NCI-H1436 treated with DMSO at 0.1 percent for 48 hours (cell line): ENCODE measurements at regions not wholly inside any gene's neighbourhood (a gene's known extent, or its start where the extent isn't known, plus 50 kb on each side); places are given as distances from the start of the nearest gene placed in this dataset.
"Not testable (repeated sequence)": the region's sequence is repeated elsewhere in the genome, so short reads cannot be mapped to it uniquely, and the experiment has no call there.

Experiments
- DNase-seq: peaks from one replicate; lab custom pipeline; 2025; lab: John Stamatoyannopoulos, UW

- no peak for DNase-seq
Observed at GRCh38 chr3:174336784-174337183, 522.4 kb upstream of the NAALADL2 start.

GRCh38 chr3:174337227-174337626, 521.9 kb upstream of the NAALADL2 start:
- no peak for DNase-seq

- no peak for DNase-seq
Observed at GRCh38 chr3:174340624-174341587, 518.2 kb upstream of the NAALADL2 start.

- DNase-seq: no peak
Observed at GRCh38 chr3:174342171-174342570, 517.0 kb upstream of the NAALADL2 start.

- DNase-seq: no peak
Observed at GRCh38 chr3:174342941-174343501, 516.1 kb upstream of the NAALADL2 start.

GRCh38 chr3:174346141-174346540, 513.0 kb upstream of the NAALADL2 start:
- DNase-seq: no peak

GRCh38 chr3:174346571-174346970, 512.6 kb upstream of the NAALADL2 start:
- DNase-seq: no peak

GRCh38 chr3:174347474-174348138, 511.5 kb upstream of the NAALADL2 start:
- no peak for DNase-seq

- no peak for DNase-seq
Observed at GRCh38 chr3:174352227-174352626, 506.9 kb upstream of the NAALADL2 start.

GRCh38 chr3:174355505-174355904, 503.6 kb upstream of the NAALADL2 start:
- DNase-seq: peak; percentile 30

- no peak for DNase-seq
Observed at GRCh38 chr3:174356596-174356995, 502.5 kb upstream of the NAALADL2 start.

GRCh38 chr3:174358252-174358651, 500.9 kb upstream of the NAALADL2 start:
- no peak for DNase-seq

GRCh38 chr3:174362556-174362955, 496.6 kb upstream of the NAALADL2 start:
- no peak for DNase-seq

GRCh38 chr3:174363256-174363655, 495.9 kb upstream of the NAALADL2 start:
- DNase-seq: no peak

GRCh38 chr3:174365796-174366195, 493.3 kb upstream of the NAALADL2 start:
- DNase-seq: no peak

GRCh38 chr3:174366904-174367303, 492.2 kb upstream of the NAALADL2 start:
- not testable (repeated sequence) for DNase-seq

GRCh38 chr3:174376346-174376745, 482.8 kb upstream of the NAALADL2 start:
- DNase-seq: no peak

- DNase-seq: no peak
Observed at GRCh38 chr3:174377096-174377495, 482.0 kb upstream of the NAALADL2 start.

GRCh38 chr3:174377684-174378083, 481.4 kb upstream of the NAALADL2 start:
- DNase-seq: no peak

- no peak for DNase-seq
Observed at GRCh38 chr3:174382878-174383277, 476.3 kb upstream of the NAALADL2 start.

- DNase-seq: no peak
Observed at GRCh38 chr3:174387736-174388135, 471.4 kb upstream of the NAALADL2 start.

- no peak for DNase-seq
Observed at GRCh38 chr3:174397848-174398247, 461.3 kb upstream of the NAALADL2 start.

- no peak for DNase-seq
Observed at GRCh38 chr3:174398761-174399160, 460.4 kb upstream of the NAALADL2 start.
